Brain pericyte (primary cell): ENCODE measurements at regions not wholly inside any gene's neighbourhood (a gene's known extent, or its start where the extent isn't known, plus 50 kb on each side); places are given as distances from the start of the nearest gene placed in this dataset.
"Not testable (repeated sequence)": the region's sequence is repeated elsewhere in the genome, so short reads cannot be mapped to it uniquely, and the experiment has no call there.

Experiments
- DNase-seq: peaks from one replicate; pipeline ENCODE4 v3.0.0-alpha.2; 2012; ENCODE audit warnings: low read depth, low spot score

DNA sequence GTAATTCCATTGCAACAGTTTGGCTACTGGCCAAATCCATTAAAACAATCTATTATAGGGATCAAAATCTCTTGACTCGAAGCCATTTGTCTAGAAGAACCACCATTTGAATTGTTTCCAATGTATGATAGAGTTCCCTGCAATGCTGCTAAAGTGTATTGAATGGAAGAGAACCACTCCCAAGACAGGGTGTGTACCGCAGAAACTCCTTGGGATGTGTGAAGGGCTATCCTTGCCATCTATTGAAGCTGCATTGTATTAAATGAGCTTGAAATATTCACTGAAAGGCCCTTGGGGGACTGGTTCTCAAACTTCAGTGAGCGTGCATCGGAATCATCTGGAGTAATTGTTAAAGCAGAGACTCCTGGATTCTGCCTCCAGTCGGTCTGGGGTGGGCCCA lies 260.4 kb upstream of the MEIS1 start:
- DNase-seq = no peak

GRCh38 chr2:66173645-66174044 lies 261.3 kb upstream of the MEIS1 start:
- no peak for DNase-seq

GRCh38 chr2:66171530-66171929 lies 263.4 kb upstream of the MEIS1 start:
- DNase-seq = no peak

- no peak for DNase-seq
Observed at GRCh38 chr2:66170744-66171330, 264.1 kb upstream of the MEIS1 start.

- DNase-seq = no peak
Observed at GRCh38 chr2:66169076-66169475, 265.8 kb upstream of the MEIS1 start.

DNA sequence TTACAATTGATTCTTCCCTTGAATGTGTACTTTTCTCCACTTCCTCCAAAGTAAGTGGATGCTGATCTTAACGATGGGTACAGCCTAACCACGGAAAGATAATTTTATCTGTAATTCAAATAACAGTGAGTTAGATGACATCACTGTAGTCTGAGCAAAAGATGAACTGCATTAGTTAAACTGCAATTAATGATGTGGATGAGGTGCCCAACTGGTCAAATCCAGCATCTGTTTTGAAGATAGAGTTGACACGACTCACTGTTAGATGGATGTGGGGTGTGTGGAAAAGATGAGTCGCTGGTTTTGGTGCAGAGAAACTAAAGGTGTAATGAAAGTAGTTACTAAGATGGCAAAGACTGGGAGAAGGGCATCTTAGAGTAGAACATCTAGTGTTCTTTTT lies 270.5 kb upstream of the MEIS1 start:
- no peak for DNase-seq

DNA sequence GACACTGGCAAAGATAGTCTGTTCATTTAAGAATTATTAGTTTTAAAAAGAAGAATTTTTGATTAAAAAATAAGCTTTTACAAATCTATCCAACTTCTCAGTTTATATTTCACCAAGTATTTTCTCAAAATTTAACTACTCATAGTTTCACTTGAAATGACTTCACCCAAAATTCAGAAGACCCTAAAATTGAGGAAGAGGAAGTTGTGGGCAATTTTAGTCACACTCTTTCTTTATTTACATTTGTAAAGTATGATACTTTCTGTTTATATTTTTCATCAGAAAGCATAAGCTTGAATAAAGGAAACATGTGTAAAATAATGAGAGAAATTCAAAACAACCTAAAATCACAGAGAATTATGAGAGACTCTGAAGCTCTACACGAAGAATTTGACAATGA lies 278.8 kb upstream of the MEIS1 start:
- no peak for DNase-seq

DNA sequence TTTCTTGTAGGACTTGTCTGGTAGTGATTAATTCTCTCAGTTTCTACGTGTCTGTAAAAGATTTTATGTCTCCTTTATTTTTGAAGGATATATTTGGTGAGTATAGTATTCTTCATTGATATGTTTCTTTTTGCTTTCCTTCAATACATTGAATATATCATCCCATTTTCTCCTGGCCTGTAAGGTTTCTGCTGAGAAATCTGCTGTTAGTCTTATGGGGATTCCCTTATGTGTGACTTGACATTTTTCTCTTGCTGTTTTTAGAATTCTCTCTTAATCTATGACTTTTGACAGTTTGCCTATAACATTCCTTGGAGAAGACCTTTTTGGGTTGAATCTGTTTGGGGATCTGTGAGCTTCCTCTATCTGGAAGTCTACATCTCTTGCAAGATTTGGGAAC lies 281.0 kb upstream of the MEIS1 start:
- no peak for DNase-seq

- no peak for DNase-seq
Observed at GRCh38 chr2:66145490-66145889, 289.4 kb upstream of the MEIS1 start.

DNA sequence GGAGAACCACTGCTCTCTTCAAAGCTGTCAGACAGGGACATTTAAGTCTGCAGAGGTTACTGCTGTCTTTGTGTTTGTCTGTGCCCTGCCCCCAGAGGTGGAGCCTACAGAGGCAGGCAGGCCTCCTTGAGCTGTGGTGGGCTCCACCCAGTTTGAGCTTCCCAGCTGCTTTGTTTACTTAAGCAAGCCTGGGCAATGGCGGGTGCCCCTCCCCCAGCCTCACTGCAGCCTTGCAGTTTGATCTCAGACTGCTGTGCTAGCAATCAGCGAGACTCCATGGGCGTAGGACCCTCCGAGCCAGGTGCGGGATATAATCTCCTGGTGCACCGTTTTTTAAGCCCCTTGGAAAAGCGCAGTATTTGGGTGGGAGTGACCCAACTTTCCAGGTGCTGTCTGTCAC lies 290.6 kb upstream of the MEIS1 start:
- DNase-seq = not testable (repeated sequence)

- no peak for DNase-seq
Observed at GRCh38 chr2:66137606-66138130, 297.3 kb upstream of the MEIS1 start.

DNA sequence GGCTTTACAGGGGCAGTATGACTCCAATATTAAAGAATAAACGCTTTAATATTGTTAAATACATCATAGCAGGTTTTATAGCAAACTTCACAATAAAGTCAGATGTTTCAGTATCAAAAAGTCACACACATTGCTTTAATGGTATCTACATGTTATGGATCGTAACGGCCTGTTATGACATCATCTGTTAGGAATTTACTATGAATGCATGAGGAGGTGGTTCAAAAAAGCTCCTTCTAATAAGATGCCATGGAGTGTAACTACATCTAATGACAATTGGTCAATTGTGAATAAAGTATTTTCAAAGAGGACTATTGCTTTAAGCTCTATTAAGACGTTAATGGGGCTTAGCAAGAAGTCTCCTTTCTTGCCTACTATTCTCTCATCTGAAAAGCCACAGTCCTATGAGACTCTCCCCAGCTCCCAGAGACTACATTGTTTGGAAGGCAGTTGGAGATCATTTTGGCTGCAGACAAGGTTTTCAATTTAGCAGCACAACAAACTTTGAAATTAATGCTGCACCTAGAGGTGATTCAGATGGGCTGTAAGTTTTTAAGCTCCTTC lies 300.7 kb upstream of the MEIS1 start:
- DNase-seq = no peak

DNA sequence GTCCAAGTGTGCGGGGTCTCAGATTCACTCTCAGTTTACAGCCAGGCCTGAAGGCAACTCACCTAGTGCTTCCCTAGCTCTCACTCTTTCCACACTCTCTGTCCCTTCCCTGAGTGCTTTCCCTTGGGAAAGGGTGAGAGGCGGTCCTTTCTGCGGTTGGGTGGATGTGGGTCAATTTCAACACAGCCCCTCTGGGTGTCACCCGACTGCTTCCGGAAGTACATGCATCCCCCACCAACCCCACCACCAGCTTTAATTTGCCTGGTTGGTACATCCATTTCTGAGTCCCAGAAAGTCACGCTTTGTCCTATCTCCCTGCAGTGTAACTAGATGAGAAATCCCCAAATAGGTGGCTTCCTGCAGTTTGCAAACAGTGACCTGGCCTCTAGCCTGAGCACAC lies 307.3 kb upstream of the MEIS1 start:
- no peak for DNase-seq

DNA sequence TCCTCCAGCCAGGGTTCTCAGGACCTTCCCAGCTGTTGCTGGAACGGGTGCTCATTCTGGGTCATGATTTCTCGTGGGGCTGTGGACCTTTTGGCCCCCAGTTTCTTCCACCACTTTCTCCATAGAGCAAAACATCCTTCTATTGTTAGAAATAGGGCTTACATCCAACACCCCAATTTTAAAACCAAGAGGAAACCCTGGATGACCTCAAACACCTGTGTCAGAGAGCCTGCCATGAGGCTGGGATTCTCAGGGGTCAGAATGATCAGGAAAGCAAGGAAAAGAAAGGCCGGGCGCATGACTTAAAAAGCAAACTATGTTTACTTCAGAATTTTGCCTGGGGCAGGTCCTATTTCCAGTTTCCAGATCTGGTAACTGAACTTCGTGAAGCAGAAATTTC lies 307.9 kb upstream of the MEIS1 start:
- DNase-seq = no peak

DNA sequence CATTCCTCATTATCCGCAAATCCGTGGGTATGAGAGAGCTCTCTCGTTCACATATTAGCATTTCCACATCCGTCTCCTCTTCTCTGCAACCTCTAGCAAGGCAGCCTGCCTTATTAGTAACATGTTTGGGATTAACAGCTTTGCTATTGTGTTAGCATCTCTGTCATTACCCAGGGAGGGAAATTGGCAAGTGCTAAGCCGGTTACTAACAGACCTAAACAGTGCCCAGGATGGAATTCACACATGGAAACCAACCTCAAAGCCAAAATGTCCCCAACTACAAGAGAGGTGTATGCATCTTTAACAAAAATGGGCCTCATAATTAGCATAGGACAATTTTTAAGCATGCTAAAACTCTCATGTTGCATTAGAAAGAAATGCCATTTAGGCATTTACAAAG lies 309.0 kb upstream of the MEIS1 start:
- no peak for DNase-seq

DNA sequence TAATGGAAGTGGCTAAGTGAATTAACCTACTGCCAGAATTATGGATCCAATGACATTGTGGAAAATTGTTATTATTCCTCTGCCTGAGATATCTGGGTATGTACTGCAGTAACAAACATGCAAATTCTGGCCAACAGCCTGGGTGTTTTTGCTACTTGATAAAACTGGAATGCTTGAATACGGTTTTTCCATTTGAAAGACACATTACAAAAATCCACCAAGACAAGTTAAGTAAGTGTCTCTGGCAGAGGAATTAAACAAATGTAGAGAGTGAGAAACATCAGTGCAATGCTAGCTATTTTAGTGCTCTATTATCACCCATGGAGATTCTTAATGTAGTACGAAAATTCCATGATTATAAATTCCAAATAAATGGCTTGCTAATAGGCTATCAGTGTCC lies 312.4 kb upstream of the MEIS1 start:
- DNase-seq = no peak

DNA sequence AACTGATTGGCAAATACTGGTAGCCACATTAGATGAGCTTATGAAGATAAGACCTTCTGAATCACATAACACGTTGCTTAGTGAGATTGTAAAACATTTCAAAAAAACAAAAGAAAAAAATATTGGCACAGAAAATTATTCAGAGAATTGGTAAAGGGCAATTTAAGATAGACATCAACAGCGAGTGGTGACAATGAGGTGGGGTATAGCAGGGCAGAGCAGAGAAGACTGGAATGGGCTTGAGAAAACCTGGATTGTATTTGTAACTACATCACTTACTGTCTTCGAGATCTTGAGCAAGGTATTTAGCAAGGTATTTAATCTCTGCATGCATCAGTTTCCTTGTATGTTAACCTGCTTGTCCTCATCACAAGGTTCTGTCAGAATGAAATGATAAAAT lies 313.0 kb upstream of the MEIS1 start:
- DNase-seq = no peak

DNA sequence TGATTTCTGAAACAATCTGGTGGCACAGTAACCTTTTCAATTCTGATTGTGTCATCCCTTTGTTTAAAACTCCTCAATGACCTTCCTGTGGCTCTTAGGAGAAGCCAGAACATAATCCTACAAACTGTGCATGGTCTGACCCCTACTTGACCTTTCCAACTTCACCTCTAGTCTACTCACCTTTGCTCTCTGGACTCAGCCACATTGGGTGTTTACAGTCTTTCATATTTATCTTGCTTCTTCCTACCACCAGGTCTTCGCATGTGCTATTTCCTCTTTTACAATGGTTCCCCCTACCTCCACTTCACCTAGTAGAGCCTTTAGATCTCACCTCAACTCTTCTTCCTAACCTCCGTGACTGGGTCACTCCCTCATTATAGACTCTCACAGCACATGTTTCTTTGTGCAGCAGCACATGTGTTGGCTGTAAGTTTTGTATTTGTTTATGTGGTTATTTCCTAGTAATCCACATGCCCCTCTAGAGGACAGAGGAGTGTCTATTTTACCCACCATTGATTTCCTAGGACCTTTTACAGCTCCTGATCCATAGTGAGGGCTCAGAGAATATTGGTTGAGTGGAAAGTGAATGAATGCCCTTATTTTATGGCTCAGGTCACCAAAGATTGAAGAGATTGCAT lies 320.8 kb upstream of the MEIS1 start:
- DNase-seq = no peak

DNA sequence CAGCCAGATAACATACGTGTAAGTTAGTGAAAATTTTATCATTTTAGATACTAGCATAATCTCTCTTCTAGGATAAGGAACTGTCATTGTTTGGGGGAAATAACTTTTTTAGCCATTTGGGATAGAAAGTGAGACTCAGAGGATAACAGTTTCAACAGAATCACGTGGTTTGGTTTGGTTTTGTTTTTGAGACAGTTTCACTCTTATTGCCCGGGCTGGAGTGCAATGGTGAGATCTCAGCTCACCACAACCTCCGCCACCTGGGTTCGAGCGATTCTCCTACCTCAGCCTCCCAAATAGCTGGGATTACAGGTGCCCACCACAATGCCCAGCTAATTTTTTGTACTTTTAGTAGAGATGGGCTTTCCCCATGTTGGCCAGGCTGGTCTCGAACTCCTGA lies 323.2 kb upstream of the MEIS1 start:
- DNase-seq = no peak

GRCh38 chr2:66110608-66111007 lies 324.3 kb upstream of the MEIS1 start:
- no peak for DNase-seq

GRCh38 chr2:66110086-66110485 lies 324.8 kb upstream of the MEIS1 start:
- no peak for DNase-seq

DNA sequence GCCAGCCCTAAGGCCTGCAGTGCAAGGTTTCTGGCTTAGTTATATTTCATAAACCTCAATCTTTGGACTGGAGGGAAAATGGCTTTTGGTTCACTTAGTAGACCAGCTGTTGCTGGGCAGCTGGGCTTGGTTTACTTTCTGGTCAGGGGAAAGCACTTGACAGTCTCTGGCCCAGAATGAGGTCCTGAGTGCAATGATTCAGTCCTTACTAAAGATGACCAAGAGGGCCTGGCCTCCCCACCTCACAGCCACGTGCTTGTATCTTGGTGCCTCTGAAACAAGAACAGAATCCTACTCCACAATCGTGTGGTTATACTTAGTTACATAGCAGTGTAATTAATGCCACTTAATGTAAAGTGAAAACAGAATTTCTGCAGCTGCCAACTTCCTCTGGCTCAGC lies 325.5 kb upstream of the MEIS1 start:
- no peak for DNase-seq

DNA sequence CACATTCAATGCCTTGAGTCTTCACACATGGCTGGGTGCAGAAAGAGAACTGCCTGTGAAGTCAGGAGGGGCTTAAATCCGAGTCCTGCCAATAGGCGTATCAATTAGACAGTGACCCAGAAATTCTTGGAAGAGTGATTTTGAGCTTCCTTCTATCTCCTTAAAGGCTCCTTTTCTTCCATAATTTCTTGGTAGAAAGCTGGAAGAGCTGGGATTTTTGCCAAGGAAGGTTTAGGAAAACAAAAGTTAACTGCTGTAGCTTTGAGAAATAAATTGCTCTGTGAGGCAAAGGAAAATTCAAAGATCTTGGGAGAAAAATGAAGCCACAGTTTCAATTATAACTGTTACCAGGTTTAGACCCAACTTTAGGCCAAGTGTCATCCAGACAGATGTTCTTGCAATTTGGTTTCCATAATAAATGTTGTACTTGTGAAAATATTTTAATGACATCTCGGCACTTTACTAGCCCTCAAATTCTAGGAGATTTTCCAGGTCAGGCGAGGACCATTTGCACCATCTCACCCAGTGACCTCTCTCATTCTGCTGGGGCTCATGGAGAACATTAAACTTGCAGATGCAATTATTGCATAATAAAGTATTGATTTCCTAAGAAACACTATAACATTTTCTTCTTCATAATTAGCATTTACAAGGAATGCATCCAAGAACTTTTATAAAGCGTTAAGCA lies 329.7 kb upstream of the MEIS1 start:
- no peak for DNase-seq
